HL-60 (cell line): ENCODE measurements at regions not wholly inside any gene's neighbourhood (a gene's known extent, or its start where the extent isn't known, plus 50 kb on each side); places are given as distances from the start of the nearest gene placed in this dataset.

Experiments used
- DNase-seq, 2 experiments: peaks; one replicate each; pipeline ENCODE4 v3.0.0-alpha.2; 2010 to 2020; ENCODE audit warnings: low read depth in 1 of 2, low spot score in 1 of 2
- H3K27ac ChIP-seq: fragments of 250-450 bp; sonication (Bioruptor Pico); replicated peaks from 2 replicates; pipeline ENCODE4 v1.5.1; 2020; ENCODE audit warnings: mild to moderate bottlenecking, moderate library complexity
- H3K27me3 ChIP-seq: fragments of 250-450 bp; sonication (Bioruptor Pico); 2 replicates; pipeline ENCODE4 v1.5.1; 2021; ENCODE audit warnings: mild to moderate bottlenecking, moderate library complexity; ENCODE audit not compliant: insufficient read depth, poor library complexity, severe bottlenecking
- H3K4me3 ChIP-seq: replicated peaks from 2 replicates; pipeline ENCODE4 v1.5.1; 2011; ENCODE audit warnings: mild to moderate bottlenecking, control low read depth, low read length; ENCODE audit not compliant: insufficient read depth
- CTCF ChIP-seq: IDR thresholded peaks from one replicate; pipeline ENCODE4 v1.5.1; 2011; ENCODE audit warnings: low read length, control low read depth, inconsistent platforms; ENCODE audit not compliant: insufficient read depth
- GABPA ChIP-seq: IDR thresholded peaks from 2 replicates; pipeline ENCODE4 v1.6.1; 2012; ENCODE audit warnings: low read depth
- POLR2AphosphoS5 ChIP-seq: IDR thresholded peaks from 2 replicates; pipeline ENCODE4 v1.6.1; 2012; ENCODE audit warnings: low read depth
- REST ChIP-seq: IDR thresholded peaks from 2 replicates; pipeline ENCODE4 v1.6.1; 2012; ENCODE audit warnings: low read depth; ENCODE audit not compliant: insufficient replicate concordance
- SPI1 ChIP-seq: IDR thresholded peaks from 2 replicates; pipeline ENCODE4 v1.6.1; 2012; ENCODE audit warnings: low read depth, mild to moderate bottlenecking, borderline replicate concordance

- Histone ChIP-seq H3K27ac (no peak overlapping the region), H3K4me3 (no peak overlapping the region), H3K27me3 (no peaks in the 10 kb centered on the region)
- DNase-seq: no peak
- TF ChIP-seq POLR2AphosphoS5 (no peak), CTCF (no peak), GABPA (no peak), SPI1 (no peak), REST (no peak)
These were observed 340.4 kb downstream of the RASEF start for GRCh38 chr9:82722561-82722960.

GRCh38 chr9:82726424-82727276 lies 336.3 kb downstream of the RASEF start:
- Histone ChIP-seq H3K27me3 (no peaks in the 10 kb centered on the region), H3K4me3 (no peak overlapping the region), H3K27ac (no peak overlapping the region)
- DNase-seq: no peak
- no peak for TF ChIP-seq SPI1
- TF ChIP-seq GABPA: no peak
- TF ChIP-seq CTCF: no peak
- no peak for TF ChIP-seq REST
- no peak for TF ChIP-seq POLR2AphosphoS5

- no peak for TF ChIP-seq CTCF
- no peak for TF ChIP-seq GABPA
- TF ChIP-seq POLR2AphosphoS5: no peak
- TF ChIP-seq REST: no peak
- TF ChIP-seq SPI1: no peak
- Histone ChIP-seq H3K27ac (no peak overlapping the region), H3K27me3 (no peaks in the 10 kb centered on the region), H3K4me3 (no peak overlapping the region)
- no peak for DNase-seq
These were observed 333.8 kb downstream of the RASEF start for GRCh38 chr9:82729141-82729540.
